ENCODE measurements at regions not wholly inside any gene's neighbourhood (a gene's known extent, or its start where the extent isn't known, plus 50 kb on each side); places are given as distances from the start of the nearest gene placed in this dataset.

- no peak for DNase-seq (ENCODE audit: low read depth, low spot score)
- no peak overlapping the region for H3K27ac ChIP-seq
Observed at GRCh38 chr2:10964052-10964790, 52.5 kb downstream of the KCNF1 start.

GRCh38 chr2:10965241-10965843, 53.6 kb downstream of the KCNF1 start:
- H3K27ac ChIP-seq = no peak overlapping the region
- DNase-seq (ENCODE audit: low read depth, low spot score) = no peak

GRCh38 chr2:10966056-10966455, 54.3 kb downstream of the KCNF1 start:
- no peak for DNase-seq (ENCODE audit: low read depth, low spot score)
- no peak overlapping the region for H3K27ac ChIP-seq

GRCh38 chr2:10966741-10967140, 55.0 kb downstream of the KCNF1 start:
- H3K27ac ChIP-seq = no peak overlapping the region
- DNase-seq (ENCODE audit: low read depth, low spot score) = no peak

- DNase-seq (ENCODE audit: low read depth, low spot score) = no peak
- H3K27ac ChIP-seq = no peak overlapping the region
Observed at GRCh38 chr2:10968176-10968575, 56.4 kb downstream of the KCNF1 start.

GRCh38 chr2:10970666-10971065, 58.9 kb downstream of the KCNF1 start:
- DNase-seq (ENCODE audit: low read depth, low spot score) = no peak
- H3K27ac ChIP-seq = no peak overlapping the region

- H3K27ac ChIP-seq = no peak overlapping the region
Observed at GRCh38 chr2:10971161-10971887, 59.6 kb downstream of the KCNF1 start.

GRCh38 chr2:10971888-10972260, 60.1 kb downstream of the KCNF1 start:
- no peak for DNase-seq (ENCODE audit: low read depth, low spot score)

More at GRCh38 chr2:10971161-10971887, 59.6 kb downstream of the KCNF1 start:
- no peak for DNase-seq (ENCODE audit: low read depth, low spot score)

GRCh38 chr2:10972683-10973433, 61.1 kb downstream of the KCNF1 start:
- no peak for DNase-seq (ENCODE audit: low read depth, low spot score)
- H3K27ac ChIP-seq = no peak overlapping the region

More at GRCh38 chr2:10971888-10972260, 60.1 kb downstream of the KCNF1 start:
- H3K27ac ChIP-seq = no peak overlapping the region

- H3K27ac ChIP-seq = no peak overlapping the region
- no peak for DNase-seq (ENCODE audit: low read depth, low spot score)
Observed at GRCh38 chr2:10973766-10974165, 62.0 kb downstream of the KCNF1 start.

GRCh38 chr2:10977003-10977402, 65.3 kb downstream of the KCNF1 start:
- no peak overlapping the region for H3K27ac ChIP-seq
- no peak for DNase-seq (ENCODE audit: low read depth, low spot score)

GRCh38 chr2:10977621-10978020, 65.9 kb downstream of the KCNF1 start:
- no peak for DNase-seq (ENCODE audit: low read depth, low spot score)
- no peak overlapping the region for H3K27ac ChIP-seq

- H3K27ac ChIP-seq = no peak overlapping the region
- DNase-seq (ENCODE audit: low read depth, low spot score) = no peak
Observed at GRCh38 chr2:10978090-10978670, 66.4 kb downstream of the KCNF1 start.

- DNase-seq (ENCODE audit: low read depth, low spot score) = no peak
- no peak overlapping the region for H3K27ac ChIP-seq
Observed at GRCh38 chr2:10980071-10980470, 68.3 kb downstream of the KCNF1 start.

- no peak for DNase-seq (ENCODE audit: low read depth, low spot score)
- H3K27ac ChIP-seq = no peak overlapping the region
Observed at GRCh38 chr2:10980886-10981425, 69.2 kb downstream of the KCNF1 start.

- H3K27ac ChIP-seq = no peak overlapping the region
- DNase-seq (ENCODE audit: low read depth, low spot score) = no peak
Observed at GRCh38 chr2:10981451-10981850, 69.7 kb downstream of the KCNF1 start.

- DNase-seq (ENCODE audit: low read depth, low spot score) = no peak
- H3K27ac ChIP-seq = no peak overlapping the region
Observed at GRCh38 chr2:10981941-10982431, 70.3 kb downstream of the KCNF1 start.

- no peak overlapping the region for H3K27ac ChIP-seq
- no peak for DNase-seq (ENCODE audit: low read depth, low spot score)
Observed at GRCh38 chr2:10982931-10983701, 71.4 kb downstream of the KCNF1 start.

GRCh38 chr2:10983711-10984110, 72.0 kb downstream of the KCNF1 start:
- no peak for DNase-seq (ENCODE audit: low read depth, low spot score)

More at GRCh38 chr2:10983711-10984110, 72.0 kb downstream of the KCNF1 start:
- no peak overlapping the region for H3K27ac ChIP-seq
